NT2/D1 (cell line): ENCODE measurements at regions not wholly inside any gene's neighbourhood (a gene's known extent, or its start where the extent isn't known, plus 50 kb on each side); places are given as distances from the start of the nearest gene placed in this dataset.

ENCODE experiments used
- YY1 ChIP-seq: IDR thresholded peaks from 2 replicates; pipeline ENCODE4 v1.6.1; 2011; ENCODE audit not compliant: insufficient read length, insufficient read depth
- ZNF274 ChIP-seq: IDR thresholded peaks from 2 replicates; pipeline ENCODE4 v1.6.1; 2011; ENCODE audit warnings: mild to moderate bottlenecking, low read depth, low read length

DNA sequence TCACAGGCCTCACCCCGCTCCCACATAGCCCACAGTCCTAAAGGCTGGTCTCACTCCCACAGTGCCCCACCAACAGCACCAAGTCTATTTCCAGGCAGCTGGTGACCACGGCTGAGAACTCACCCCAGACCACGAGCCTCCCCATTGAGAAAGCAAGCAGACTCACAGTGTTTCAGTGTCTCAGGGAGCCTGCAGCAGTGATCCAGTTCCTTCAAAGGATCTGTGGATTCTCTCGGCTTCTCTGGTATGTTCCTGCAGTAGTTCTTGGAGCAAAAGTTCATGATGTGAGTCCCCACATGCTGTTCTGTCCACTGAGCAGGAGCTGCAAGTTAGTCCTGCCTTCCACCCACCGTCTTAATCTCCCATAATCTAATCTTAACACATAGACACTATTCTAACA, 185.3 kb upstream of the CDH6 start:
- TF ChIP-seq YY1 (no peak), ZNF274 (no peak)
